ENCODE measurements at regions not wholly inside any gene's neighbourhood (a gene's known extent, or its start where the extent isn't known, plus 50 kb on each side); places are given as distances from the start of the nearest gene placed in this dataset.

DNA sequence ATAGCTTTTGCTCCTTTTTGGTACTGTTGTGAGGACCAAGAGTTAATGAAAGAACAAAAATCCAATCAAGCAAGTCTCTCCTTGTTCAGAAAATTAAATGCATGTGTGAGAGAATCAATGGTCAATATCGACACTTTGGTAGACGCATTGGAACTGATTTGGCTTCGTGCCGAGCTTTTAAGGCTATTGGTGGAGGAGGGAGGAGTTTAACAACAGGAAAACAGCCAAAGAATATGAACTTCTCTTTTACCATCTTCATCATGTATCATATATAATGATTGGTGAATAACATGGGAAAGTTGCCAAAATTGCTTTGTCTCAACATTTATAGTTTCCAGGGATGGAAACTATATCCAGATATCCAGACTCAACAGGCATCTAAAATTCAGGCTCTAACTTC lies 266.5 kb upstream of the CITED2 start:
- no peak overlapping the region for H3K4me2 ChIP-seq (ENCODE audit: low read length)
- H3K27me3 ChIP-seq (ENCODE audit: insufficient read depth, low read length) = no peaks in the 10 kb centered on the region

DNA sequence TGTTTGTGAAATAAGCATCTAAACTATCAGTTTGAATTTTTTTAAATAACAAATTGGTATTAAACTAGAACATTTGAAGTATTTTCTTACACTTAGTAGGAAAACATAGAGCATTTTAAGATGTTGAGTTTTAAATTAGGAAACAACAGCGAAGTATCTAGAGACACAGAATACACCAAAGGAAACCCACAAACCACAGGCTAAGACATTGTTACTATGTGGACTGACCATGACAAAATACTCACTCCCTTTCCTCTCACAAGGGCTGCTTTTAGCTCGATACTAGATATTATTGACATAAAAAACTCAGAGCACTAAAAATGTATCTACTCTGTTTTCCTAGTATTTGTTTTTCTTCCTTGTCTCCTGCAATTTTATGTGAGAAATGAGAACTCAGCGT lies 266.0 kb upstream of the CITED2 start:
- no peaks in the 10 kb centered on the region for H3F3A ChIP-seq (ENCODE audit: insufficient read depth, low read length)
- H3K4me2 ChIP-seq (ENCODE audit: low read length) = no peak overlapping the region
- no peak for TF ChIP-seq EZH2 (IDR thresholded peaks at IDR 0.05; ENCODE audit: borderline replicate concordance, low read length)
- TF ChIP-seq, protein P1, sequence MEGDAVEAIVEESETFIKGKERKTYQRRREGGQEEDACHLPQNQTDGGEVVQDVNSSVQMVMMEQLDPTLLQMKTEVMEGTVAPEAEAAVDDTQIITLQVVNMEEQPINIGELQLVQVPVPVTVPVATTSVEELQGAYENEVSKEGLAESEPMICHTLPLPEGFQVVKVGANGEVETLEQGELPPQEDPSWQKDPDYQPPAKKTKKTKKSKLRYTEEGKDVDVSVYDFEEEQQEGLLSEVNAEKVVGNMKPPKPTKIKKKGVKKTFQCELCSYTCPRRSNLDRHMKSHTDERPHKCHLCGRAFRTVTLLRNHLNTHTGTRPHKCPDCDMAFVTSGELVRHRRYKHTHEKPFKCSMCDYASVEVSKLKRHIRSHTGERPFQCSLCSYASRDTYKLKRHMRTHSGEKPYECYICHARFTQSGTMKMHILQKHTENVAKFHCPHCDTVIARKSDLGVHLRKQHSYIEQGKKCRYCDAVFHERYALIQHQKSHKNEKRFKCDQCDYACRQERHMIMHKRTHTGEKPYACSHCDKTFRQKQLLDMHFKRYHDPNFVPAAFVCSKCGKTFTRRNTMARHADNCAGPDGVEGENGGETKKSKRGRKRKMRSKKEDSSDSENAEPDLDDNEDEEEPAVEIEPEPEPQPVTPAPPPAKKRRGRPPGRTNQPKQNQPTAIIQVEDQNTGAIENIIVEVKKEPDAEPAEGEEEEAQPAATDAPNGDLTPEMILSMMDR (IDR thresholded peaks at IDR 0.05; ENCODE audit: low read length) = no peak
- no peaks in the 10 kb centered on the region for H3K36me3 ChIP-seq (ENCODE audit: insufficient read depth, low read length)
- H3K4me3 ChIP-seq (ENCODE audit: low read depth, low read length, poor library complexity, severe bottlenecking) = no peak overlapping the region
- no peaks in the 10 kb centered on the region for H3K4me1 ChIP-seq (ENCODE audit: insufficient read depth, low read length, severe bottlenecking)
- H3K9ac ChIP-seq (ENCODE audit: low read length) = no peak overlapping the region
- H2AFZ ChIP-seq (ENCODE audit: low read length) = no peak overlapping the region
- H3K9me2 ChIP-seq (ENCODE audit: low read depth, low read length) = no peaks in the 10 kb centered on the region
- H3K79me2 ChIP-seq (ENCODE audit: insufficient read depth, low read length) = no peaks in the 10 kb centered on the region
- H3K9me3 ChIP-seq (ENCODE audit: low read length) = no peaks in the 10 kb centered on the region
- no peak overlapping the region for H3K27ac ChIP-seq (ENCODE audit: low read depth, low read length, poor library complexity, severe bottlenecking)
- H4K20me1 ChIP-seq (ENCODE audit: insufficient read depth, low read length) = no peaks in the 10 kb centered on the region
- H3K27me3 ChIP-seq (ENCODE audit: insufficient read depth, low read length) = no peaks in the 10 kb centered on the region

More for the DNA sequence above, 266.5 kb upstream of the CITED2 start:
- no peak overlapping the region for H2AFZ ChIP-seq (ENCODE audit: low read length)
- H3K27ac ChIP-seq (ENCODE audit: low read depth, low read length, poor library complexity, severe bottlenecking) = no peak overlapping the region
- H3K79me2 ChIP-seq (ENCODE audit: insufficient read depth, low read length) = no peaks in the 10 kb centered on the region
- no peaks in the 10 kb centered on the region for H3K4me1 ChIP-seq (ENCODE audit: insufficient read depth, low read length, severe bottlenecking)
- no peak overlapping the region for H3K4me3 ChIP-seq (ENCODE audit: low read depth, low read length, poor library complexity, severe bottlenecking)
- no peaks in the 10 kb centered on the region for H3K9me2 ChIP-seq (ENCODE audit: low read depth, low read length)
- H3K9ac ChIP-seq (ENCODE audit: low read length) = no peak overlapping the region
- no peaks in the 10 kb centered on the region for H4K20me1 ChIP-seq (ENCODE audit: insufficient read depth, low read length)
- no peaks in the 10 kb centered on the region for H3F3A ChIP-seq (ENCODE audit: insufficient read depth, low read length)
- H3K9me3 ChIP-seq (ENCODE audit: low read length) = no peaks in the 10 kb centered on the region
- TF ChIP-seq EZH2 (IDR thresholded peaks at IDR 0.05; ENCODE audit: borderline replicate concordance, low read length) = no peak
- TF ChIP-seq, protein P1 (IDR thresholded peaks at IDR 0.05; ENCODE audit: low read length) = no peak
- H3K36me3 ChIP-seq (ENCODE audit: insufficient read depth, low read length) = no peaks in the 10 kb centered on the region

DNA sequence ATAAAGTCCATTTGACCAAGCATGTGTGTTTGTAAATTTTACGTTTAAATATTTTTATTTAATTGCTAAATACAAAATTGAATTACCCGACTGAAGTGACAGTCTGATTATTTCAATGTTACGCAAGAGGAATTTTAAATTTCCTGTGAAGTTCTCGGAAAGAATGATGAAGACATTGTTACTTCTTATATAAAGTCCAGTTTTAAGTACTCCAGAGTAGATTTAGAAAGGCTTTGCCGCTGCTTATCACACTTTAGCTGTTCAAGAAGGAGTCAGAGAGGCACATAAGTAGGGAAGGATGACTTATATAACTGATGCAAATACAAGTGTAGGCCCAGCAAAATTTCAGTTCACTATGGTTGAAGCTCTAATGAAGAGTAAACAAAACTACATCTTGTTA lies 265.1 kb upstream of the CITED2 start:
- no peaks in the 10 kb centered on the region for H3K9me2 ChIP-seq (ENCODE audit: low read depth, low read length)
- TF ChIP-seq, protein P1 (IDR thresholded peaks at IDR 0.05; ENCODE audit: low read length) = no peak
- no peak for TF ChIP-seq EZH2 (IDR thresholded peaks at IDR 0.05; ENCODE audit: borderline replicate concordance, low read length)
- no peak overlapping the region for H3K4me3 ChIP-seq (ENCODE audit: low read depth, low read length, poor library complexity, severe bottlenecking)
- H3K9me3 ChIP-seq (ENCODE audit: low read length) = no peaks in the 10 kb centered on the region
- H3K79me2 ChIP-seq (ENCODE audit: insufficient read depth, low read length) = no peaks in the 10 kb centered on the region
- H3K27me3 ChIP-seq (ENCODE audit: insufficient read depth, low read length) = no peaks in the 10 kb centered on the region
- no peaks in the 10 kb centered on the region for H3F3A ChIP-seq (ENCODE audit: insufficient read depth, low read length)
- no peak overlapping the region for H3K4me2 ChIP-seq (ENCODE audit: low read length)
- H3K36me3 ChIP-seq (ENCODE audit: insufficient read depth, low read length) = no peaks in the 10 kb centered on the region
- no peak overlapping the region for H2AFZ ChIP-seq (ENCODE audit: low read length)
- H3K4me1 ChIP-seq (ENCODE audit: insufficient read depth, low read length, severe bottlenecking) = no peaks in the 10 kb centered on the region
- no peaks in the 10 kb centered on the region for H4K20me1 ChIP-seq (ENCODE audit: insufficient read depth, low read length)
- H3K27ac ChIP-seq (ENCODE audit: low read depth, low read length, poor library complexity, severe bottlenecking) = no peak overlapping the region
- no peak overlapping the region for H3K9ac ChIP-seq (ENCODE audit: low read length)
